NOMO-1 (cell line): ENCODE measurements at regions not wholly inside any gene's neighbourhood (a gene's known extent, or its start where the extent isn't known, plus 50 kb on each side); places are given as distances from the start of the nearest gene placed in this dataset.
A peak's percentile ranks its signal among the peaks of the same experiment; 100 is the strongest.

Experiments
- DNase-seq, 2 experiments: peaks; one replicate each; lab custom pipeline; 2025; ENCODE audit not compliant: unreplicated experiment in 2 of 2; lab: John Stamatoyannopoulos, UW

DNA sequence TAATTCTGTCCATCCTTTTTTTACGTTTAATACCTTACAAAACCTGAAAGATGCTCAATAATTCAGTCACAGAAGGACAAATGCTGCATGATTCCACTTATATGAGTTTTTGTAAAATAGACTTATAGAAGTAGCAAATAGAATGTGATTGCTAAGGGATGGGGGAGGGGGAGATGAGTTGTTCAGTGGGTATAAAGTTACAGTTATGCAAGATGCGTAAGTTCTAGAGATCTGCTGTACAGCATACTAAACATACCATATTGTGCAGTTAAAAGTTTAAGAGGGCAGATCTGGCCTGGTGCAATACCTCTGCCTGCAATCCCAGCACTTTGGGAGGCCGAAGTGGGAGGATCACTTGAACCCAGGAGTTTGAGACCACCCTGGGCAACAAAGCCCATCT, 78.8 kb downstream of the TET3 start:
- no peak for DNase-seq

DNA sequence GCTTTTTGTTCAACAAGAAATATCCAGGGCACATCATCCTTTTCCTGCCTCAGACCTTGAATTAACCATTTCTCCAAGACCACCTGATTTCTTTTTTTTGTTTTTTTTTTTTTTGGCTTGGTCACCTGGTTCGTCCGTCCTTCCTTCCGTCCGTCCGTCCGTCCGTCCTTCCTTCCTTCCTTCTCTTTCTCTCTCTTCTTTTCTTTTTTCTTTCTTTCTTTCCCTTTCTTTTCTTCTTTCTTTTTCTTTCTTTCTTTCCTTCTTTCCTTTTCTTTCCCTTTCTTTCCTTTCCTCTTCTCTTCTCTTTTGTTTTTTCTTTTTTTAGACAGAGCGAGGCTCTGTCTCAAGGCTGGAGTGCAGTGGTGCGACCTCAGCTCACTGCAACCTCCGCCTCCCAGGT, 80.7 kb downstream of the TET3 start:
- no peak for DNase-seq

DNA sequence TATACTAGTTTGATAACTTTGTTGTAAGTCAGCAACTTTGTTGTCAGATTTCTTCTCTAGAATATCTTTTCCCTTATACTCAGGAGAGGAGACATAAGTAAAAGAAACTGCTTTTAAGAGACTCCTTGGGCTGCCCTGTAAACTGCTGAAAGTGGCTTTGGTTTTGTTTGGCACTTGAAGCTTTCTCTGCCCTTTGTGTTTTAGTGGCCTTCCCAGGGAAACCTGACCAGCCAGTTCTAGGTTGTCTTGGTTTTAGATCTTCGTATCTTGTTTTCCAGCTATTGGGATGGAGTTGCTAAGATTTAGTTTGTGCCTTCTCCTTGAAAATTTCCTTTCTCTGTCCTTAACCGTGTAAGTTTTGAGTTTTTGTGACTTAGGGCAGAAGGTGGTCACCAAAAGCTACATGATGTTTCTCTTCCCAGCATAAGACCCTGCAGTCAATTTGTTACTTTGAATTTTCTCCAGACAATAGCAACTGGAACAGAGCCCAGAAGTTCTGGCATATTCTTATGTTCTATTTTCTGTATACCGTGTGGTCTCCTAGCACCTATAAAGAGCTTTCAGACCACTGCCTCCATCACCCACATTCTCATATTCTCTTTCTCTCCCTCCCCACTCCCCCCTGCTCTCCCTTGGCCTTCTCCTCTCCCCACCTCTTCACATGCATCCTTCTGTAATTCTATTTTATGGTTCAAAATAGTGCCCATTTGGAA, 81.1 kb downstream of the BOLA3 start:
- DNase-seq = no peak

DNA sequence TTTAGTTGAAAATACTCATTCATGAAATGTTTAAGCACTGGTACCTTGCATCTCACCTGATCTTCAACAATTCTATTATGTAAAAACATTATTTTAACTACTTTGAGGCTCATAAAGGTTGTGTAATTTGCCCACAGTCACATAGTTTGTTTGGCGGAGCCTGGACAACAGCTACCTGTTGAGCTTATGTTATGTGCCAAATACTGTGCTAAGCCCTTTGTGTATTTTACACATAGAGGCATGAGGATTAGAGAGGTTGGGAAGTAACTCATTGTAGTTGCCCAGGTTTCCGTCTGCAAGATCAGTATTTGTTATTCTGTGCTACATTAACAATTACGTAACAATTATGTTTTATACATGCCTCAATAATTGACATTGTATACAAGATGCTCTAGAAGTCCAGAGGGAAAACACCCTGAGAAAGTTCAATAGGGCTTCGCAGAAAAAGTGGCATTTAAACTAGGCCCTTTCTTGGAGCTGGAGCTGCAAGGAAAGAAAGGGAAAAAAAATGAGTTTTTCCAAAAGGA, 80.4 kb downstream of the BOLA3 start:
- no peak for DNase-seq

DNA sequence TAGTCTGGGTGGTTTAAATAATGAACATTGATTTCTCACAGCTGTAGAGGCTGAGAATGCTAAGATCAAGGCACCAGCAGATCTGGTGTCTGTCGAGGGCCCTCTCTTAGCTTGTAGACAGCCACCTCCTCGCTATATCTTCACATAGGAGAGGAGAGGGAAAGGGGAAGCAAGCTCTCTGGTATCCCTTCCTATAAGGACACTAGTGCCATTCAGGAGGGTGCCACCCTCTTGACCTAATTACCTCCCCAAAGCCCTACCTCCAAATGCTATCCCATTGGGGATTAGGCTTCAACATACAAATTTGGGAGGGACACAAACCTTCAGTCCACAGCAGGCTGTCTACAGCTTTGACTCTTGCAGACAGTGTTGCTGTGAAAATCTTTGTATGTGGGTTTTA, 76.7 kb downstream of the BOLA3 start:
- peak in 1 of 2 experiments; percentile 6 for DNase-seq

DNA sequence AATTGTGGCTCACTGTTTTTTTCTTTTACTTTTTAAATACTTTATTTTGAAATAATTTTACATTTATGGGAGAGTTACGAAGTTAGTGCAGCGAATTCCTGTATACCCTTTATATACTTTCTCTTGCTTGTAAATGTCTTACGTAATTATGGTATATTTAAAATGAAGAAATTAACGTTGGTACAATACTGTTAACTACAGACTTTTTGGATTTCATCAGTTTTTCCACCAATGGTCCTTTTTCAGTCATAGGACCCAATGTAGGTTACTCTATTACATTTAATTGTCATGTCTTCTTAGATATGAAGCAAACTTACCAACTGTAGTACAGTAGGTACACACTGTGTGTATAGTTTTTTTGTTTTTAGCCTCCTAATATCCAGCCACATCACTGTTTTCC, 76.3 kb downstream of the BOLA3 start:
- DNase-seq = peak in 1 of 2 experiments; percentile 35

DNA sequence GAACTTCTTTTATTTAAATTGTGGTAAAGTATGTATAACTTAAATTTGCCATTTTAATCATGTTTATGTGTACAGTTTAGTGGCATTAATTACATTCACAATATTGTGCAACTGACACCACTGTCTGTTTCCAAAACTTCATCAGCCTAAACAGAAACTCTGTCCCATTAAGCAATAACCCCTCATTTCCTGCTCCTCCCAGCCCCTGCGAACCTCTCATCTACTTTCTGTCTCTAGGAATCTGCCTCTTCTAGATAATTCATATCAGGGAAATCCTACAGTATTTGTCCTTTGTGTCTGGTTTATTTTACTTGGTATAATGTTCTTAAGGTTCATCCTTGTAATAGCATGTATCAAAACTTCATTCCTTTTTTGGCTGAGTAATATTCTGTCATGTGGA, 75.1 kb downstream of the BOLA3 start:
- DNase-seq = peak; percentile 50 to 76

DNA sequence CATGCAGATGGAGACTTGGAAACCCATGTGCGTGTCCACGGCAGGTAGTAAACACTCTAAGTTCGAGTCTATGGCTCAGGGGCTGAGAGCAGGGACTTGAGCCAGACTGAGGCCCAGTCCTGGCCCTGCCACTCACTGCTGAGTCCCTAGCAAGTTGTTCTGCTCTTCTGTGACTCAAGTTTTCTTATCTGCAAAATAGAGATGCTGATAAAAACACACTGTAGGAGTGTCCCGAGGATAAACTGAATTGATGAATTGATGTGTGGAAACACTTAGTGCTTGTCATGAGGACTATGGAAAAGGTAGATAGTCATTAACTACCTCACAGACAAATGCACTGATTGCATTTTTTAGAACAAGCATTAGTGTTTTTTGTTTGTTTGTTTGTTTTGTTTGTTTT, 73.2 kb downstream of the BOLA3 start:
- no peak for DNase-seq

DNA sequence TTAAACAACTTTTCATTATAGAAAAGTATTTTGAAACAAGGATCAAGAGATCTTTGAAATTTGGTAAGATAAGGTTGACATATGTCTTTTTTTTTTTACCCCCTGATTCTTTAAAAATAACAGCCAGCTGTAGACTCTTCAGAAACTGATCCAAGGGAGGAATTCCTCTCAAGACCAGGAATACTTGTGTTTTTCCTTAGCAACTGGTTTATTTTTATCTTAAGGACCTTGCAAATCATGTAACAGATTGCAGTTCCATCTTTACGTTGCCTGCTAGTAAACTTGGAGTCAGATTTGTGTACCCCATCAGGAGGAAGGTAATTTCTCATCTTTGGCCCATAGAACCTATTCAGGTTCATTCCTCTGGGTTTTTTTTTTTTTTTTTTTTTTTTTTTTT, 71.6 kb downstream of the BOLA3 start:
- no peak for DNase-seq

DNA sequence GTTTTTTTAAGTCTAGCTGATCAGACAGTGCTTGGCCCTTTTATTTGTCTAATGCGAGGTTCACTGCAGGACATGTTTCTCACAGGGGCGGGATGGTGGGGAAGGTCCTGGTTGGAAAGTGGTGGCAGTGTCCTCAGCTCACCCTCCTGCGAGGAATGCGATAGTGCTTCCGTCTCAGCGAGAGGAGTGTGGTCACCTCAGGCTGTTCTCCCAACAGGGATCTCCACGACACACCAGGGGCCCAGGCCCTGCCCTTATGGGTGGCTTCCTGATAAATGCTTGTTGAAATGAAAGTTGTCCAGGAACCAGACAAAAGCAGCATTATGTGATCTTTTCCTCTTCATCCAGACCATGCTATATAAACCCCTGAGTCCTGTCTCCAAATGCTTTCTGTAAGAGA, 70.1 kb downstream of the BOLA3 start:
- no peak for DNase-seq

DNA sequence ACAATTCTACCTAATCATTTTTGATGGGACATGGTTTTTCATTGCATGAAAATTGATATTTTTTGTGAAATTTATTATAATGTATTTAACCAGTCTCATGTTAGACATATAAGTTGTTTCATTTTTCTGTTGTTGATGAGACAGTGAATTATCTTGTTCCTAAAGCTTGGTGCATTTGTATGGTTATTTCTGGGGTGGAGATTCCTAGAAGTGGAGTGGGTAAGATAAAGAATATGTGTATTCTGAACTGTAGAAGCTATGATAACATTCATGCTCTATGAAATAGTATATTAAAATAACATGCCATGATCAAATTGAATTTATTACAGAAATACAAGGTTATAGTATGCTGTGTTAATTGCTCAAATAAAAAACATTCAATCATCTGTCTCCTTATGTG, 69.2 kb downstream of the BOLA3 start:
- no peak for DNase-seq

DNA sequence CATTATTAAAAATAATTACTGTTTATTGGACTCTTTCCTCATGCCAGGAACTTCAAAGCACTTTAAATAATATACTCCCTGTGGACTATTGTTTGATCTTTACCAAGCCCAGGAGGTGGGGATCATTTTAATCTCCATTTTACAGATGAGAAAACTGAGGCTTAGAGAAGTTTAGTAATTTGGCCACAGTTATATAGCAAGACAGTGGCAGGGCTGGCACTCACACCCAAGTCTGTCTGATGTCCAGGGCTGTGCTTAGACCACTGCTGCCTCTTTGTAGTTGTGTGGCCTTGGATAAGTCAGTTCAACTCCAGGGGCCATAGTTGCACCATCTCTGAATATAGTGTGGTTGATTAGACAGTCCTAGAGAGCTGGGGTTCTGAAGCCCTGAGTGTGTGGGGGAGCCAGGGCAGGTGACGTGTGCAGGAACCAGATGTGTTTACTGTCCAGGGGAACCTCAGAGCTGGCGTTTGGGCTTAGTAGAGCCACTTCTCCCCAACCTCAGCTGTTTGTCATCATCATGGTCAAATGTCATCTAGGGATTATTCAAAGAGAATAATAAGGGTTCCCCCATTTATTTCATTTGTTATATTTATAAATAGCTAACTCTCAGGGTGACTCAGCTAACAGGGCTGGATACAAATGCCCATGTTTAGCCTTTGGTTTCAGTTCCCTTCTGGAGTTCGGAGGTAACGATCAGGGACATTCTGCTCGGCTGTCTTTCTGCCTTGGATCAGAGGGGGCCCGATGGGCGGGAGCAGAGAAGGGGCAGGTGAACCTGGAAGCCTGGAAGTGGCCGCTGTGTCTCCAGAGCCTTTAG, 68.0 kb downstream of the BOLA3 start:
- DNase-seq = peak; percentile 89 to 91

DNA sequence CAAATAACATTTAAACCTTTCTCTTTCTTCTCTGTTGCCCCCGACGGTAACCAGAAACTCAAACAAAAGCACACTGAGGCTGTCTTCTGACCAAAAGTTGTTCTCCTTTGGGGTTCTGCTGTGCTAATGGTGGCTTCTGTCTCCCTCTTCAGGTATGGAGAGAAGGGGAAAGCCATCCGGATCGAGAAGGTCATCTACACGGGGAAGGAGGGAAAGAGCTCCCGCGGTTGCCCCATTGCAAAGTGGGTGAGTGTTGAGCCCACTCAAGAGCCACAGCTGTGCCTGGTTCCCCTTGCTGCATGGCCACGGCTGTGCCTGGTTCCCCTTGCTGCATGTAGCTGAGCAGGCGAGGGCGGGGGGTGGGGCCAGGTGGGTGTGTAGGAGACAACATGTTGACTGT, 67.4 kb downstream of the BOLA3 start:
- peak; percentile 68 to 79 for DNase-seq

DNA sequence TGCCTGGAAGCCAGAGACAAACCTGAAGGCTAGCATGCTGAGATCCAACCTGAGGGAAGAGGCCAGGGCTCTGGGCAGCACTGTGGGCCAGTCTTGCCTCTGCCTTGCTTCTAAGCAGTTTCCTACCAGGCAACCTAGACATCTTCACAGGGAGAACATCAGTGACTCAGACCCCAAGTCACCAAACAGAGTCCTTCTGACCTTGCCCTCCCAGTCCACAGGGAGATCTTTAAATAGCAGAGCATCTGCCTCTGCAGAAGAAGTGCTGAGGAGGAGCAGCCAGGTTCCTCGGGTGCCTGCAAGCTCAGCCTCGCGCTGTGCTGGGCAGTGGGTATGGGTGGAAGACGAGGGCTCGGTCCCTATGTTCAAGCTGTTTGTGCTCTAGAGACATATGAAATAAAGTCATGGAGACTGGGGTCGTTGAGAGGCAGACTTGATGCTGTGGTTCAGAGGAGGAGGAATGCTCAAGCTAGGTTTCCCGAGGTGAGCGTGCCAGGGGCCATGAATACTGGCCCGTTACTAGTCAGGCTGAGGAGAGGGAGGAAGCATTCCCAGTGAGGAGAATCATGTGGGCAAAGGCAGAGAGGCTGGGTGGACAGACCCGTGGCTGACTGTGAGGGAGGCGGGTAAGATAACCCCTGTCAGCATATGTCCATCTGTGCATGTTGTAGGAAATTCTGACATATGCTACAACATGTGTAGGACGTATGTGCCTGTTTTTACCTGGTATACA, 66.5 kb downstream of the BOLA3 start:
- no peak for DNase-seq

DNA sequence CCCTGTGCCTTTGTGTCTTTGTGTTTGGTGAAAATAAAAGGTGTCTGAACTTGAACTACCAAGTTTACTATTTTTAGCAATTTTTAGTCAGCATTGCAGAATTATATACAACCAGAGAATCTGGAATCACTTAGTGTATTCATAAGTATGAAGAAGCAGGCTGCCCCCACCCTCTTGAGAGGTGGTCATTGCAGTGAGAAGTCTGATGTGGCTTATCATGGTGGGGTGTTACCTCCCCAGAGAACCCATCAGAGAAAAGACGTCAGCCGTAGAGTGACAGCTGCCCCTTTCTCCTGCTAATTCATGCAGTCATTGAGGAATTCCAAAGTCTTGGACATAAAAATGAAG, 66.0 kb downstream of the BOLA3 start:
- no peak for DNase-seq

DNA sequence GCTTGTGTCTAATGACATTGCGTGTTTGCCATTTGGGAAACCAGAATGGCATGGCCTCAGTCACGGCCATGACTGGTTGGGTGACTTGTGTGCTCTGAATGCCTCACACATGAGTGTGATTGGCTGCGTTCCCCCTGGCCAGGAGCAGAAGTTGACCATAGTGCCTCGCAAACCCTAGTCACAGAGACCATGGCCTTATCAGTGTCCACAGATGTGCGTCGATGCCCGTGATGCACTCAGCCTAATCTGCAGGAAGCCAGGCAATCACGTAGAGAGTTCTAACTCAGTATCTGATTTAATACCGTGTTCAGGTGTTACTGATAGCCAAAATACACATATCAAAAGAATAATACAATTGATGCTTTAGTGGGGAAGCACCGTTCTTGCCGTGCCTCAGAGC, 64.0 kb downstream of the BOLA3 start:
- DNase-seq = no peak
